ENCODE measurements at regions not wholly inside any gene's neighbourhood (a gene's known extent, or its start where the extent isn't known, plus 50 kb on each side); places are given as distances from the start of the nearest gene placed in this dataset.

DNA sequence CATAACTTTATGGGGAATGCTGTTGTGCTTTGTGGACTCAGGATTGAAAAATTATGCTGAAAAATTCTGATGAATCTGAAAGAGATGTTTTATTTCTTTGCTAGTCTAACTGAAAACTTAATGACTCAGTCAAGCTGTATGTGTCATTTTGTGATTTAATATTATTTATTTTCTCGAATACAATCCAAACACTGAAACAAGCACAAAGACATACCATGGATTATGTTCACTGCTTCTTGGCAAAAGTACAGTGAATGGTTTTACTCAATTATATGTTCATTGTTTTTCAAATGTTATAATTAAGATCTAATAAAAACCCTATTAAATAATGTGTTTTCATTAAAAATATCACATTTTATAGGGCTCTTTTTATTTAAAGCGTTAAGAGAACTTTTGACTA lies 330.6 kb upstream of the EPHA7 start:
- ChIA-PET POLR2A (no interaction called here), CTCF (no interaction called here)
- H3K4me3 ChIP-seq (ENCODE audit: control extremely low read depth in 1 of 5, extremely low read depth in 1 of 5, insufficient read depth in 1 of 5, low read depth in 2 of 5, low read length in 4 of 5): no peak overlapping the region
- H3K4me1 Mint-ChIP-seq: no peaks in the 10 kb centered on the region
- no CpG with 5 or more reads among the region's 2 CpGs for WGBS (ENCODE audit: insufficient coverage)
- no peak for ATAC-seq (ENCODE audit: low read depth)
- H3K36me3 ChIP-seq (replicated peaks in 1 of 2; ENCODE audit: control extremely low read depth in 1 of 2, control insufficient read depth in 1 of 2, extremely low read depth in 1 of 2, insufficient read depth in 2 of 2, low read length in 1 of 2): no peaks in the 10 kb centered on the region
- no peak overlapping the region for H3K27ac ChIP-seq (ENCODE audit: low read length in 2 of 2)
- no peak overlapping the region for H3K4me2 ChIP-seq (replicated peaks; ENCODE audit: low read depth, low read length, poor library complexity, severe bottlenecking)
- no peak overlapping the region for H3K4me3 Mint-ChIP-seq
- TF ChIP-seq, protein P1, sequence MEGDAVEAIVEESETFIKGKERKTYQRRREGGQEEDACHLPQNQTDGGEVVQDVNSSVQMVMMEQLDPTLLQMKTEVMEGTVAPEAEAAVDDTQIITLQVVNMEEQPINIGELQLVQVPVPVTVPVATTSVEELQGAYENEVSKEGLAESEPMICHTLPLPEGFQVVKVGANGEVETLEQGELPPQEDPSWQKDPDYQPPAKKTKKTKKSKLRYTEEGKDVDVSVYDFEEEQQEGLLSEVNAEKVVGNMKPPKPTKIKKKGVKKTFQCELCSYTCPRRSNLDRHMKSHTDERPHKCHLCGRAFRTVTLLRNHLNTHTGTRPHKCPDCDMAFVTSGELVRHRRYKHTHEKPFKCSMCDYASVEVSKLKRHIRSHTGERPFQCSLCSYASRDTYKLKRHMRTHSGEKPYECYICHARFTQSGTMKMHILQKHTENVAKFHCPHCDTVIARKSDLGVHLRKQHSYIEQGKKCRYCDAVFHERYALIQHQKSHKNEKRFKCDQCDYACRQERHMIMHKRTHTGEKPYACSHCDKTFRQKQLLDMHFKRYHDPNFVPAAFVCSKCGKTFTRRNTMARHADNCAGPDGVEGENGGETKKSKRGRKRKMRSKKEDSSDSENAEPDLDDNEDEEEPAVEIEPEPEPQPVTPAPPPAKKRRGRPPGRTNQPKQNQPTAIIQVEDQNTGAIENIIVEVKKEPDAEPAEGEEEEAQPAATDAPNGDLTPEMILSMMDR (IDR thresholded peaks at IDR 0.05): no peak
- no peak for TF ChIP-seq EZH2 (IDR thresholded peaks at IDR 0.05; ENCODE audit: borderline replicate concordance, insufficient read depth, low read depth, low read length, poor library complexity, severe bottlenecking)
- no peaks in the 10 kb centered on the region for H4K20me1 ChIP-seq (ENCODE audit: control insufficient read depth, insufficient read depth, low read length, poor library complexity, severe bottlenecking)
- H3K9me3 ChIP-seq (ENCODE audit: control extremely low read depth in 1 of 3, control insufficient read depth in 2 of 3, insufficient read depth in 1 of 3, low read length in 2 of 3): no peaks in the 10 kb centered on the region
- no peaks in the 10 kb centered on the region for H3K9me3 Mint-ChIP-seq (ENCODE audit: insufficient read depth)
- intact Hi-C loops (cut with micrococcal nuclease): no loop called here
- H3K27me3 Mint-ChIP-seq: no peaks in the 10 kb centered on the region
- H3K4me1 ChIP-seq (ENCODE audit: control insufficient read depth in 2 of 2, insufficient read depth in 2 of 2, low read length in 2 of 2): no peaks in the 10 kb centered on the region
- H3K27me3 ChIP-seq (replicated peaks in 1 of 4; ENCODE audit: control extremely low read depth in 1 of 4, control insufficient read depth in 3 of 4, insufficient read depth in 4 of 4, low read length in 3 of 4): no peaks in the 10 kb centered on the region
- H3K9ac ChIP-seq (ENCODE audit: low read length): no peak overlapping the region
- no peaks in the 10 kb centered on the region for H3K79me2 ChIP-seq (ENCODE audit: control insufficient read depth, insufficient read depth, low read length)
- no peak overlapping the region for H3K27ac Mint-ChIP-seq
- no peak for DNase-seq
- no peak overlapping the region for H2AFZ ChIP-seq (ENCODE audit: insufficient read depth, low read depth, low read length, poor library complexity, severe bottlenecking)

DNA sequence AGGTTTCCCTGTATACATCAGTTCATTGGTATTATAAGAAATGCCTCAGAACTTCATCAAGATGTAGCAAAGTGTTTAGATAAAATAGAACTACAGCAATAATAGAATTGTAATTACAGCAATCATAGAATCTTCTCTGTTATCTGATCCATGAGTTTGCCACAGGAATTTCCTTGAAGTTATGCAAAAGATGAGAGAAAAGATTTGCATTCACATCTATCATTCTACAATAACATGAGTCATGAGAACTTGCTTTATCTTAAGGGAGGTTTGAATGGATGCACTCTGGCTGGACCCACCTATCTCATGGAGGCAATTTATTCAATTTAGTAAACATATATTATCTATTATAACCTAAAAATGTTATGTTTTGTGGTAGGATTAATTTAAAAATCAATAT lies 329.8 kb upstream of the EPHA7 start:
- Mint-ChIP-seq H3K4me3 (no peak overlapping the region), H3K27ac (no peak overlapping the region), H3K9me3 (ENCODE audit: insufficient read depth) (peaks cover 2% of the 10 kb centered on the region), H3K4me1 (no peaks in the 10 kb centered on the region), H3K27me3 (no peaks in the 10 kb centered on the region)
- intact Hi-C loops (cut with micrococcal nuclease): no loop called here
- ChIA-PET POLR2A (no interaction called here), CTCF (no interaction called here)
- Histone ChIP-seq H3K4me1 (ENCODE audit: control insufficient read depth in 2 of 2, insufficient read depth in 2 of 2, low read length in 2 of 2) (no peaks in the 10 kb centered on the region), H3K9ac (ENCODE audit: low read length) (no peak overlapping the region), H3K4me3 (ENCODE audit: control extremely low read depth in 1 of 5, extremely low read depth in 1 of 5, insufficient read depth in 1 of 5, low read depth in 2 of 5, low read length in 4 of 5) (no peak overlapping the region), H3K79me2 (ENCODE audit: control insufficient read depth, insufficient read depth, low read length) (no peaks in the 10 kb centered on the region), H3K4me2 (replicated peaks; ENCODE audit: low read depth, low read length, poor library complexity, severe bottlenecking) (no peak overlapping the region), H3K9me3 (ENCODE audit: control extremely low read depth in 1 of 3, control insufficient read depth in 2 of 3, insufficient read depth in 1 of 3, low read length in 2 of 3) (no peaks in the 10 kb centered on the region), H3K27me3 (replicated peaks in 1 of 4; ENCODE audit: control extremely low read depth in 1 of 4, control insufficient read depth in 3 of 4, insufficient read depth in 4 of 4, low read length in 3 of 4) (no peaks in the 10 kb centered on the region), H3K36me3 (replicated peaks in 1 of 2; ENCODE audit: control extremely low read depth in 1 of 2, control insufficient read depth in 1 of 2, extremely low read depth in 1 of 2, insufficient read depth in 2 of 2, low read length in 1 of 2) (no peaks in the 10 kb centered on the region), H3K27ac (ENCODE audit: low read length in 2 of 2) (no peak overlapping the region), H4K20me1 (ENCODE audit: control insufficient read depth, insufficient read depth, low read length, poor library complexity, severe bottlenecking) (no peaks in the 10 kb centered on the region), H2AFZ (ENCODE audit: insufficient read depth, low read depth, low read length, poor library complexity, severe bottlenecking) (no peak overlapping the region)
- ATAC-seq (ENCODE audit: low read depth) (no peak), DNase-seq (no peak)
- TF ChIP-seq, protein P1 (IDR thresholded peaks at IDR 0.05): no peak
- TF ChIP-seq EZH2 (IDR thresholded peaks at IDR 0.05; ENCODE audit: borderline replicate concordance, insufficient read depth, low read depth, low read length, poor library complexity, severe bottlenecking): no peak

Data from B cell (primary cell).